Muscle layer of duodenum (tissue), 2 donors: ENCODE measurements at regions not wholly inside any gene's neighbourhood (a gene's known extent, or its start where the extent isn't known, plus 50 kb on each side); places are given as distances from the start of the nearest gene placed in this dataset.

Source experiments
- H3K27ac ChIP-seq: one replicate; pipeline ENCODE4 v1.7.0; 2013; ENCODE audit warnings: mild to moderate bottlenecking, low read length
- H3K27me3 ChIP-seq: one replicate; pipeline ENCODE4 v1.7.0; 2013; ENCODE audit warnings: low read depth, mild to moderate bottlenecking, control low read depth, low read length
- H3K36me3 ChIP-seq, 2 donors: one replicate each; pipeline ENCODE4 v1.7.0; 2013; ENCODE audit warnings: low read length in 2 of 2, control low read depth in 1 of 2, mild to moderate bottlenecking in 1 of 2; ENCODE audit not compliant: insufficient read depth in 2 of 2, control insufficient read depth in 1 of 2
- H3K4me1 ChIP-seq, 2 donors: one replicate each; pipeline ENCODE4 v1.7.0; 2013; ENCODE audit warnings: low read length in 2 of 2, mild to moderate bottlenecking in 2 of 2, control low read depth in 1 of 2, moderate library complexity in 1 of 2; ENCODE audit not compliant: insufficient read depth in 2 of 2, control insufficient read depth in 1 of 2
- H3K4me3 ChIP-seq, 2 donors: one replicate each; pipeline ENCODE4 v1.7.0; 2013; ENCODE audit warnings: low read length in 2 of 2, low read depth in 1 of 2, mild to moderate bottlenecking in 1 of 2
- H3K9me3 ChIP-seq, 2 donors: one replicate each; pipeline ENCODE4 v1.7.0; 2013; ENCODE audit warnings: low read length in 2 of 2, control low read depth in 1 of 2, mild to moderate bottlenecking in 1 of 2; ENCODE audit not compliant: control insufficient read depth in 1 of 2
- donor health status: healthy.

DNA sequence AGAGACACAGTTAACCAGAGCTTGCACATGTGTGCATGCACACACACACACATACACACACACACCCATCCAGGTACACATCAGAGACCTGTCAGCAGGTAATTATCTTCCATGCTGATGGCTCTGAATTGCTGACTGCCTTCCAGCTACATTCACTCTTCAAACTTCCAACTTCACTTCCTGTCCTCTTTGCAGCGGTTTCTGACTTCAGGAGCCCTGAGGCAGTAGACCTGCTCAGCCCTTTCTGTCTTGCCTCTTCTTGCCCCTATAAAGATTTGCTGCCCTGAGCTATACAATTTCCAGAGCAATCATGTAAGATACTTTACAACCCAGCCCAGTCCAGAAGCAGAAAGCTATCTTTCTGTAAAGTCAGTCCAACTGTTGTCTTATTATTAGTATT lies 310.2 kb downstream of the FGFR2 start:
- Histone ChIP-seq H3K4me1 (peaks cover 0 to 15% of the 10 kb centered on the region in 2 donors), H3K27ac (no peak overlapping the region), H3K4me3 (no peak overlapping the region), H3K9me3 (no peaks in the 10 kb centered on the region), H3K36me3 (no peaks in the 10 kb centered on the region), H3K27me3 (no peaks in the 10 kb centered on the region)

DNA sequence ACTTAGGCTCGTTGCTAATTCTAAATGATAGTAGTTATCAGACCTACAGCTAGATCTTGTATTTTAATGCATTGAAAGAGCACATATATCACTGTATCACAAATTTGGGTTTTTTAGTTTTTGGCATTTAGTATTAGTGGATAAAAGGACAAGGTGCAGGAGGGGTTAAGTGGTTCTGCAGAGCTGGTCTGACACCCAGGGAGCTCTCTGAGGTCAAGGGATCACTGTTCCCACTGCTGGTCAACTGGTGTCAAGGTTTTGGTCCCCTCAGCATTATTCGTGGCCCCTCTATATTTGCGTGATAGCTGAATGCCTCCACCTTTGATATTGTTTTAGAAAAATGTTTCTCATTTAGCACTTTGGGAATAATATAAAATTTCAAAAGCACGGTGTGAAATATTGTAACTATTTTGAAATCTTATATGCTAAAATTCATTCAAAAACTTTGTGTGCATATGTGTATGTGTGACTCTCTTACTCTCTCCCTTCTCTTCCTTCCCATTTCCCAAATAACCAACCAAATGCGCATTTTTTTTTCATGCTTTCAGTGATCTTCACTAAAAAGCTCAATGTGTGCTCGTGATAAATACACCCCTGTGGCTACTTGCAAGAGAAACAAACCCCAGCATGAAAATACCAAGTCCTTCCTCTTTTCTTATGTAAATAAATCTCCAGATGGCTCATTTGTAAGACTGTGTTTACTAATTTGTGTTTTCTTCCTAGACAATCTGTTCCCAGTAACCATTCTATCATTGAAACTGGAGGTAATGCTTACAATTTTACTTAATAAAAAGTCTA lies 309.2 kb downstream of the FGFR2 start:
- Histone ChIP-seq H3K4me1 (peaks cover 0 to 15% of the 10 kb centered on the region in 2 donors), H3K4me3 (no peak overlapping the region), H3K9me3 (no peaks in the 10 kb centered on the region), H3K27me3 (no peaks in the 10 kb centered on the region), H3K36me3 (no peaks in the 10 kb centered on the region), H3K27ac (no peak overlapping the region)

- Histone ChIP-seq H3K4me1 (peaks cover 0 to 15% of the 10 kb centered on the region in 2 donors), H3K27ac (no peak overlapping the region), H3K27me3 (no peaks in the 10 kb centered on the region), H3K4me3 (no peak overlapping the region), H3K9me3 (no peaks in the 10 kb centered on the region), H3K36me3 (no peaks in the 10 kb centered on the region)
These were observed 308.4 kb downstream of the FGFR2 start for GRCh38 chr10:121289800-121290199.

GRCh38 chr10:121290674-121291073 lies 307.6 kb downstream of the FGFR2 start:
- H3K27ac ChIP-seq: no peak overlapping the region
- peaks cover 0 to 15% of the 10 kb centered on the region in 2 donors for H3K4me1 ChIP-seq
- no peak overlapping the region for H3K4me3 ChIP-seq
- H3K9me3 ChIP-seq: no peaks in the 10 kb centered on the region
- no peaks in the 10 kb centered on the region for H3K27me3 ChIP-seq
- no peaks in the 10 kb centered on the region for H3K36me3 ChIP-seq

- Histone ChIP-seq H3K9me3 (no peaks in the 10 kb centered on the region), H3K4me1 (peaks cover 0 to 15% of the 10 kb centered on the region in 2 donors), H3K27me3 (no peaks in the 10 kb centered on the region), H3K36me3 (no peaks in the 10 kb centered on the region), H3K27ac (no peak overlapping the region), H3K4me3 (no peak overlapping the region)
These were observed 306.9 kb downstream of the FGFR2 start for GRCh38 chr10:121291376-121291775.

- Histone ChIP-seq H3K4me1 (peaks cover 0 to 15% of the 10 kb centered on the region in 2 donors), H3K27ac (no peak overlapping the region), H3K4me3 (no peak overlapping the region), H3K9me3 (no peaks in the 10 kb centered on the region), H3K36me3 (no peaks in the 10 kb centered on the region), H3K27me3 (no peaks in the 10 kb centered on the region)
These were observed 306.4 kb downstream of the FGFR2 start for GRCh38 chr10:121291823-121292222.

- Histone ChIP-seq H3K27ac (no peak overlapping the region), H3K27me3 (no peaks in the 10 kb centered on the region), H3K9me3 (no peaks in the 10 kb centered on the region), H3K36me3 (no peaks in the 10 kb centered on the region), H3K4me1 (peaks cover 0 to 15% of the 10 kb centered on the region in 2 donors), H3K4me3 (no peak overlapping the region)
These were observed 305.9 kb downstream of the FGFR2 start for GRCh38 chr10:121292321-121292720.

GRCh38 chr10:121293110-121293509 lies 305.1 kb downstream of the FGFR2 start:
- Histone ChIP-seq H3K27me3 (no peaks in the 10 kb centered on the region), H3K27ac (no peak overlapping the region), H3K4me1 (peaks cover 0 to 15% of the 10 kb centered on the region in 2 donors), H3K36me3 (no peaks in the 10 kb centered on the region), H3K9me3 (no peaks in the 10 kb centered on the region), H3K4me3 (no peak overlapping the region)

DNA sequence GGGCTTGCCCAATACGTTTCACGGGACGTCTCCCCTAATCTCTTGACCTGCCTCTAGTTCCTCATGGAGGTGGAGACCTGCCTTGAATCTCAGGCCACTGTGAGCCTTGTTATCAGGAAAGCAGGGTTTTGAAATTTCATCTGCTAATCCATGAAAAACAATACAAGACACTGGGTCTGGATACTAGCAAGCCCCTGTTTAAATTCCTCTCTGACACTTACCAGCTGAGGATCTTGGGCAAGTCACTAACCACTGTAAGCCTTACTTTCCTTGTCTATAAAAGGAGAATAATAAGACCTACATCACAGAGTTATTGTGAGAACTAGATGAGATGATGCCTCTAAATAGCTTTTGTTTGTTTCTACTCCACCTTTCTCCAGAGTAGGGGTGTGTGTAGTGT lies 303.6 kb downstream of the FGFR2 start:
- Histone ChIP-seq H3K36me3 (no peaks in the 10 kb centered on the region), H3K9me3 (no peaks in the 10 kb centered on the region), H3K4me3 (no peak overlapping the region), H3K27me3 (no peaks in the 10 kb centered on the region), H3K27ac (peak overlapping the region; percentile 11), H3K4me1 (peaks cover 0 to 15% of the 10 kb centered on the region in 2 donors)

DNA sequence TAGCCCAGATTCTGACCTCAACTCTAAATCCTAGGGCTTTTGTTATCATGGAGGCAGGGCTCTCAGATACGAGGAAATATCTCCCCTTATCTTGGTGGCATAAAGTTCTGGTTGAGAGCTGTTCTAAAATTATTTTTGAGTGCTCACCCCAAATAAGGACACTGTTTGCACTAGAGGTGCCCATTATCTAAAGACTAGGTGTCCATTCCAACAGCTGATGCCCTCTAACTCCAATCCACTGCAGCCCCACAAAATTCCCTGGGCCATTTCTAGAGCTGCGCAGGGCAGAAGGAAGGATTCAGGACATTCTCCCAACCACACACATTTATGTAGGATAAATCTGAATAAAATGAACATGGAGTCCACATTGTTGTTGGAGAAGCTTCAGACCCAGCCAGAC lies 301.9 kb downstream of the FGFR2 start:
- no peaks in the 10 kb centered on the region for H3K27me3 ChIP-seq
- no peaks in the 10 kb centered on the region for H3K9me3 ChIP-seq
- no peak overlapping the region for H3K27ac ChIP-seq
- H3K4me3 ChIP-seq: no peak overlapping the region
- H3K4me1 ChIP-seq: peaks cover 0 to 15% of the 10 kb centered on the region in 2 donors
- no peaks in the 10 kb centered on the region for H3K36me3 ChIP-seq

DNA sequence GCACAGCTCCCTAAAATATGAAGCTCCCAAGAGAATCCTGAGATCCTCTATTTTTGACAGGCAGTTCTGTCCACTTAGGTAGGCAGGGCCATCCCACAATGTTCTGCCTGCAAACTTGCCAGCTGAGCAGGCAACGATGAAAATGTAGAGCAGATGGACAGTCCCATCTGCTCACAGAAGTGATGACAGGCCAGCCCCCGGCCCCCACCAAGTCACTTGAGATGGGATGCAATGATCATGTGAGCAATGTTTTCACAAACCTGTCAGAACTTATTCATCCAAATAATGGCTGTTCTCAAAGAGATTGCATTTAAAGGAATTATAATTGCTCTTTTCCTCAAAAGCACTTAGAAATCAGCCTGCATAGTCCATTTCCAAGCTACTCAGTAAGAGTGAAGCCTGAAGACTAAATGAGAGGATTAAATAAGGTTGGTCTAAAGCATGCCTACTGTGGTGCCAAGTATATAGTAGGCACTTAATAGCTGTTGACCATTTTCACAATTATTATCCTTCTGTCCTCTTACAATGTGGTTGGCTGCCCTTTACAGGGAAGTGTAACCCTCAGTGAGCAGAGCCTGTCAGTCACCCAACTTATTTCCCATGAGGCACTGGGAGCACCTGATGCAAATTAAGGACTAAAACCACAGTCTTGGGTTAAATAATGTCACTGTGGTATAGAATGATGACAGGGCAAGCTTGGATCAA lies 301.2 kb downstream of the FGFR2 start:
- Histone ChIP-seq H3K4me3 (no peak overlapping the region), H3K36me3 (no peaks in the 10 kb centered on the region), H3K9me3 (no peaks in the 10 kb centered on the region), H3K4me1 (peaks cover 0 to 16% of the 10 kb centered on the region in 2 donors), H3K27ac (no peak overlapping the region), H3K27me3 (no peaks in the 10 kb centered on the region)
